ENCODE measurements at regions not wholly inside any gene's neighbourhood (a gene's known extent, or its start where the extent isn't known, plus 50 kb on each side); places are given as distances from the start of the nearest gene placed in this dataset.
"Not testable (repeated sequence)": the region's sequence is repeated elsewhere in the genome, so short reads cannot be mapped to it uniquely, and the experiment has no call there.

GRCh38 chr11:134591338-134591737 is 179.3 kb upstream of the B3GAT1 start:
- no peak for DNase-seq

- DNase-seq: no peak
These were observed 177.1 kb upstream of the B3GAT1 start for GRCh38 chr11:134589129-134589528.

GRCh38 chr11:134588460-134589110 is 176.5 kb upstream of the B3GAT1 start:
- not testable (repeated sequence) for DNase-seq

DNA sequence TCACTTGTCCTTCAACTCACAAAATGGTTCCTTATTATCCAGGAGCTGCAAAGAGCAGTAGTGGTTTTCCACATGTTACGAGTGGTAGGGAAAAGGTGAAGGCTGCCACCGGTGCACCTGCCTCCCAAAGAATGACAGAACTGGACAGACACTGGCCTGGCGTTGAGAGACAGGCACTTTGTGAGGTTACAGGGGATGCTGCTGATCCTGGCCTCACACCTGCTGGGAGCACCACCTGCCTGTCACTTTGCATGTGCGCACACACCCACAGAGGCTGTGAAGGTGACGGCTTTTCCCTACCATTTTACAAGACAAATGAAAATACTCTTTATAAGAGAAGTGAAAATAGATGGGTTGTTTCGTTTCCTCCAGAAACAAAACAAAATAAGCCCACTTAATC is 175.3 kb upstream of the B3GAT1 start:
- no peak for DNase-seq

DNA sequence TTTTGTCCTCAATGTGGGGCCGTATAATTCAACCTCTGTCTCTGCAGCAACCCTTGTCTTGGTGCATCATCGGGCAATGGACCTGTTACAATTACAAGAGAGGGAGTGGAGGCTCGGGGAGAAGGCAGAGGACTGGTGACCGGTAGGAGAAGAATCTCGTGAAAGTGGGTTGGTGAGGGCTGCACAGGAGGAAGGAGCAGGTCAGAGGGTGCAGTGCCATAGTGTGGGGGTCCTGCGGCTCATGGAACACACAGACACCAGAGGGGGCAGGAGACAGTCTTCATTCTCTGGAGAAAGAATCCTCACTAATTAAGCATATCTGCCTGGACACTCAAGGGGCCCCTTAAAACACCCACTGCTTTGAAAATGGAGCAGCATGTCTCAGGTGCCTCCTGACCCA is 174.7 kb upstream of the B3GAT1 start:
- no peak for DNase-seq

- no peak for DNase-seq
These were observed 173.9 kb upstream of the B3GAT1 start for GRCh38 chr11:134585666-134586610.

DNA sequence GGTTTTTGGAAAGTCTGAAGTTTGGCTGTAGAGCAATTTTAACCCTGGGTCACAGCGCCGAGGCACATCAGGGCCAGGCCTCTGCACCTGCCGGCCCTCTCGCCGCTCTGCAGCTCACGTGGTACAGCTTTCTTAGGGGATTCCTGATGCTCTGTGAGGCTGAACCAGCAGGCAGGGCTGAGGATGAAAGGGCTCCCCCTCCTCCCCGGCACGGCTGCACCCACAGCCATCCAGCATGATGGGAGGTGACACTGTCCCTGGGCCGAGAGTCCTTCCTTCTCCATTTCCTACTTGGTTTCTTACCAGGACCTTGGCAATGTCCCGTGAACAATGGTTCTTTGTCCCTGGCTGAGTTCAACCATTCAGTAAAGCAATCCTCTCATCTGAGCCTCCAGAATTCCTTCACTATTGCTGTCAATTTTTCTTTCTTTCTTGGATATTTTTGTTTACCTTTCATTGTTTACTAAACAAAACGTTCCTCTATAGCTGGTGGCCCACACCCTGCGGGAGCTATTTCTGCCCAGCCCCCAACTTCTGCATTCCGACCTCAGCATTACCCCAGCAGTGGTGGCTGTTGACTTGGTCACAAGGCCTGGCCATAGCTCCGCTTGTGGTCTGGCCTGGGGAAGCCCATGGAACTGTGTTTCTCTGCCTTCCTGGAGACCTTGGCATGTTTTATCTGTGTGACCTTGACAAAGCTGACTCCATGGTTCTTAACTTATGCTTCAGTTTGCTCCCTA is 172.8 kb upstream of the B3GAT1 start:
- DNase-seq: peak; percentile 42

GRCh38 chr11:134584001-134584561 is 172.0 kb upstream of the B3GAT1 start:
- no peak for DNase-seq

- DNase-seq: no peak
These were observed 171.5 kb upstream of the B3GAT1 start for GRCh38 chr11:134583397-134583990.

DNA sequence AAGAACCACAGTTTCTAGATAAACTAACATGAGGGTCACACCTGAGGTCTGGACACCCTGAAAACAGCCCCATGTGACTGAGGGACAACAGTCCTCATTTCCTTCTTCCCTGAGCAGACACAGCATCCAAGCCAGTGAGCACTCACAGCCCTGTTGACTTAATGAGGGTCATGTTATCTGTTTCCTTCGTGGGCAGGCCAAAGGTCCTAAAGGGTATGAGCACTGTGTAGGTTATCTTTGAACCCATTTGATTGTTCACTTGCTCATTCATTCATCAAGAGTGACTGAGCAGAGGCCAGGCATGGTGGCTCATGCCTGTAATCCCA is 170.7 kb upstream of the B3GAT1 start:
- DNase-seq: no peak

GRCh38 chr11:134581966-134582769 is 170.1 kb upstream of the B3GAT1 start:
- no peak for DNase-seq

- no peak for DNase-seq
These were observed 169.1 kb upstream of the B3GAT1 start for GRCh38 chr11:134581121-134581626.

- no peak for DNase-seq
These were observed 168.6 kb upstream of the B3GAT1 start for GRCh38 chr11:134580610-134580975.

- DNase-seq: no peak
These were observed 167.9 kb upstream of the B3GAT1 start for GRCh38 chr11:134579724-134580609.

- no peak for DNase-seq
These were observed 167.0 kb upstream of the B3GAT1 start for GRCh38 chr11:134578807-134579723.

GRCh38 chr11:134577751-134578395 is 165.8 kb upstream of the B3GAT1 start:
- no peak for DNase-seq

- no peak for DNase-seq
These were observed 164.7 kb upstream of the B3GAT1 start for GRCh38 chr11:134576721-134577171.

DNA sequence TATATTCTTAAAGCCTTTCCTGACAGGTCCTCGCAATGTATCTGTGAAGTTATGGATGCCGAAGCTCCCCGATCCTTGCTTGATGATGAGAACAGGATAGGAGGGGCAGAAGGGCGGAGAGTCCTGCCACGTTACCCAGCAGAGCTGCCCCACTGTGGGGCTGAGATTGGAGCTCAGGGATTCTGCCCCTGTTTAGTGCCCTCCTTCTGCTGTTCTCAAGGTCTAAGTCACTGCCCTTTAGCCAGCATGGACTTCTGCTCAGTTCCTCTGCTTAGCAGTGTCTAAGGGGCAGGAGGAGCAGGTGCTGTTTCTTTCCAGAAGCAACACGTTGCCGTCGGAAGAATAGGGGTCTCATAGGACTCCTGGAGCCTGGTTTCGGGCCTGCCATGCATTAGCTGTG is 164.2 kb upstream of the B3GAT1 start:
- DNase-seq: no peak

All from left kidney (tissue), 1 donor.